GM21360 (cell line): ENCODE measurements at regions not wholly inside any gene's neighbourhood (a gene's known extent, or its start where the extent isn't known, plus 50 kb on each side); places are given as distances from the start of the nearest gene placed in this dataset.
"Not testable (repeated sequence)": the region's sequence is repeated elsewhere in the genome, so short reads cannot be mapped to it uniquely, and the experiment has no call there.

Experiments used
- ATAC-seq: cut with Tn5 transposase; IDR thresholded peaks from one replicate; pipeline ENCODE4 v1.9.1; 2021; ENCODE audit warnings: mild to moderate bottlenecking, moderate library complexity; ENCODE audit not compliant: unreplicated experiment

- no peak for ATAC-seq
Observed at GRCh38 chr6:157727629-157728182, 95.3 kb upstream of the SNX9 start.

GRCh38 chr6:157728183-157728881 is 94.7 kb upstream of the SNX9 start:
- ATAC-seq, result no peak

GRCh38 chr6:157731221-157731620 is 91.8 kb upstream of the SNX9 start:
- ATAC-seq, result no peak

- ATAC-seq, result no peak
Observed at GRCh38 chr6:157732007-157732406, 91.0 kb upstream of the SNX9 start.

GRCh38 chr6:157732416-157733161 is 90.5 kb upstream of the SNX9 start:
- no peak for ATAC-seq

- not testable (repeated sequence) for ATAC-seq
Observed at GRCh38 chr6:157736555-157736954, 86.5 kb upstream of the SNX9 start.

- ATAC-seq, result no peak
Observed at GRCh38 chr6:157741321-157741947, 81.6 kb upstream of the SNX9 start.

- no peak for ATAC-seq
Observed at GRCh38 chr6:157741948-157742556, 81.0 kb upstream of the SNX9 start.

GRCh38 chr6:157744102-157744601 is 78.9 kb upstream of the SNX9 start:
- no peak for ATAC-seq

GRCh38 chr6:157746897-157747296 is 76.1 kb upstream of the SNX9 start:
- no peak for ATAC-seq

- ATAC-seq, result no peak
Observed at GRCh38 chr6:157747370-157747769, 75.7 kb upstream of the SNX9 start.

- no peak for ATAC-seq
Observed at GRCh38 chr6:157748839-157749571, 74.0 kb upstream of the SNX9 start.

GRCh38 chr6:157750973-157751372 is 72.1 kb upstream of the SNX9 start:
- ATAC-seq, result not testable (repeated sequence)

GRCh38 chr6:157751547-157752200 is 71.4 kb upstream of the SNX9 start:
- ATAC-seq, result no peak

GRCh38 chr6:157752879-157753278 is 70.2 kb upstream of the SNX9 start:
- not testable (repeated sequence) for ATAC-seq

GRCh38 chr6:157753291-157753690 is 69.8 kb upstream of the SNX9 start:
- no peak for ATAC-seq

GRCh38 chr6:157753801-157754200 is 69.2 kb upstream of the SNX9 start:
- not testable (repeated sequence) for ATAC-seq

GRCh38 chr6:157754351-157754750 is 68.7 kb upstream of the SNX9 start:
- ATAC-seq, result no peak

- ATAC-seq, result no peak
Observed at GRCh38 chr6:157755032-157755745, 67.9 kb upstream of the SNX9 start.
